ENCODE measurements at regions not wholly inside any gene's neighbourhood (a gene's known extent, or its start where the extent isn't known, plus 50 kb on each side); places are given as distances from the start of the nearest gene placed in this dataset.

- no peak overlapping the region for H3K27ac ChIP-seq (replicated peaks)
- TF ChIP-seq POLR2AphosphoS5 (IDR thresholded peaks at IDR 0.05; ENCODE audit: low read depth) (no peak), GABPA (IDR thresholded peaks at IDR 0.05; ENCODE audit: low read depth) (no peak), SPI1 (IDR thresholded peaks at IDR 0.05; ENCODE audit: borderline replicate concordance, low read depth) (no peak), REST (IDR thresholded peaks at IDR 0.05; ENCODE audit: insufficient replicate concordance, low read depth) (no peak), CTCF (IDR thresholded peaks at IDR 0.05; ENCODE audit: insufficient read depth, low read length) (no peak)
- no peak overlapping the region for H3K4me3 ChIP-seq (replicated peaks; ENCODE audit: insufficient read depth, low read length)
- no peaks in the 10 kb centered on the region for H3K27me3 ChIP-seq (ENCODE audit: insufficient read depth, poor library complexity, severe bottlenecking)
- no peak for DNase-seq (ENCODE audit: low read depth in 1 of 2, low spot score in 1 of 2)
These were observed 97.9 kb upstream of the GUCY1A1 start for GRCh38 chr4:155568641-155569220.

- DNase-seq (ENCODE audit: low read depth in 1 of 2, low spot score in 1 of 2) = no peak
- TF ChIP-seq CTCF (IDR thresholded peaks at IDR 0.05; ENCODE audit: insufficient read depth, low read length) (no peak), GABPA (IDR thresholded peaks at IDR 0.05; ENCODE audit: low read depth) (no peak), POLR2AphosphoS5 (IDR thresholded peaks at IDR 0.05; ENCODE audit: low read depth) (no peak), REST (IDR thresholded peaks at IDR 0.05; ENCODE audit: insufficient replicate concordance, low read depth) (no peak), SPI1 (IDR thresholded peaks at IDR 0.05; ENCODE audit: borderline replicate concordance, low read depth) (no peak)
These were observed 100.3 kb upstream of the GUCY1A1 start for GRCh38 chr4:155566354-155566753.

GRCh38 chr4:155565776-155566175, 100.9 kb upstream of the GUCY1A1 start:
- TF ChIP-seq GABPA (IDR thresholded peaks at IDR 0.05; ENCODE audit: low read depth) = no peak
- H3K27ac ChIP-seq (replicated peaks) = no peak overlapping the region
- no peaks in the 10 kb centered on the region for H3K27me3 ChIP-seq (ENCODE audit: insufficient read depth, poor library complexity, severe bottlenecking)
- no peak for DNase-seq (ENCODE audit: low read depth in 1 of 2, low spot score in 1 of 2)
- H3K4me3 ChIP-seq (replicated peaks; ENCODE audit: insufficient read depth, low read length) = no peak overlapping the region

More at GRCh38 chr4:155566354-155566753, 100.3 kb upstream of the GUCY1A1 start:
- Histone ChIP-seq H3K27me3 (ENCODE audit: insufficient read depth, poor library complexity, severe bottlenecking) (no peaks in the 10 kb centered on the region), H3K27ac (replicated peaks) (no peak overlapping the region), H3K4me3 (replicated peaks; ENCODE audit: insufficient read depth, low read length) (no peak overlapping the region)

GRCh38 chr4:155565330-155565729, 101.3 kb upstream of the GUCY1A1 start:
- no peak for DNase-seq (ENCODE audit: low read depth in 1 of 2, low spot score in 1 of 2)

GRCh38 chr4:155564880-155565279, 101.8 kb upstream of the GUCY1A1 start:
- no peaks in the 10 kb centered on the region for H3K27me3 ChIP-seq (ENCODE audit: insufficient read depth, poor library complexity, severe bottlenecking)
- no peak for DNase-seq (ENCODE audit: low read depth in 1 of 2, low spot score in 1 of 2)
- TF ChIP-seq GABPA (IDR thresholded peaks at IDR 0.05; ENCODE audit: low read depth) (no peak), REST (IDR thresholded peaks at IDR 0.05; ENCODE audit: insufficient replicate concordance, low read depth) (no peak), CTCF (IDR thresholded peaks at IDR 0.05; ENCODE audit: insufficient read depth, low read length) (no peak), POLR2AphosphoS5 (IDR thresholded peaks at IDR 0.05; ENCODE audit: low read depth) (no peak), SPI1 (IDR thresholded peaks at IDR 0.05; ENCODE audit: borderline replicate concordance, low read depth) (no peak)
- H3K4me3 ChIP-seq (replicated peaks; ENCODE audit: insufficient read depth, low read length) = no peak overlapping the region
- no peak overlapping the region for H3K27ac ChIP-seq (replicated peaks)

More at GRCh38 chr4:155565330-155565729, 101.3 kb upstream of the GUCY1A1 start:
- Histone ChIP-seq H3K27me3 (ENCODE audit: insufficient read depth, poor library complexity, severe bottlenecking) (no peaks in the 10 kb centered on the region), H3K27ac (replicated peaks) (no peak overlapping the region), H3K4me3 (replicated peaks; ENCODE audit: insufficient read depth, low read length) (no peak overlapping the region)
- TF ChIP-seq GABPA (IDR thresholded peaks at IDR 0.05; ENCODE audit: low read depth) (no peak), POLR2AphosphoS5 (IDR thresholded peaks at IDR 0.05; ENCODE audit: low read depth) (no peak)
